Fibroblast of mammary gland (primary cell): ENCODE measurements at regions not wholly inside any gene's neighbourhood (a gene's known extent, or its start where the extent isn't known, plus 50 kb on each side); places are given as distances from the start of the nearest gene placed in this dataset.

ENCODE experiments used
- DNase-seq: peaks from one replicate; pipeline ENCODE4 v3.0.0-alpha.2; 2010; ENCODE audit warnings: low read depth
- H3K4me3 ChIP-seq: 2 replicates; pipeline ENCODE4 v1.5.1; 2011; ENCODE audit warnings: low read depth, mild to moderate bottlenecking, low read length, moderate library complexity; ENCODE audit not compliant: control insufficient read depth
- CTCF ChIP-seq: conservative IDR thresholded peaks from 2 replicates; pipeline ENCODE4 v1.5.1; 2011; ENCODE audit warnings: low read depth, low read length, inconsistent platforms; ENCODE audit not compliant: control insufficient read depth, insufficient read depth

GRCh38 chr9:78753039-78753438 is 456.1 kb downstream of the PSAT1 start:
- H3K4me3 ChIP-seq, result no peak overlapping the region
- no peak for TF ChIP-seq CTCF
- no peak for DNase-seq

- TF ChIP-seq CTCF, result no peak
- DNase-seq, result no peak
- H3K4me3 ChIP-seq, result no peak overlapping the region
Observed at GRCh38 chr9:78756813-78757510, 460.0 kb downstream of the PSAT1 start.

DNA sequence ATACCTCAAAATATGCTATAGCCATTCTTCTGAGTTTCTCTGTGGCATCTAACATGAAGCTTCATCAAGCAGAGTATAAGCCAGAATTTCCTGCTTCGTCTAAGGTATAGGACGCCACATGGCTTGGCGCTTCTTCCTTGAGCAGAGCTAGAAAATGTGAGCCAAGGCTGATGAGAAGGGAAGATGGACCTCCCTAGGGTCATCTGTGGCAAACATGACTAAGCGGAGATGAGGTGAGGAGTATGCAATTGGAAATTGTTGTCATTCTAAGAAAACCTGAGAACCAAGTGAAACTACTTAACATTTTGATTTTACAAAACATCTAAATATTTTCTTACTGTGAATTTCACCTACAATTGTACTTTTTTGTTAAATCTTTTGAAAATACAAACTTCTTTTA is 466.5 kb downstream of the PSAT1 start:
- DNase-seq, result no peak
- no peak overlapping the region for H3K4me3 ChIP-seq
- TF ChIP-seq CTCF, result no peak

- no peak overlapping the region for H3K4me3 ChIP-seq
- no peak for TF ChIP-seq CTCF
- no peak for DNase-seq
Observed at GRCh38 chr9:78765861-78766260, 468.9 kb downstream of the PSAT1 start.

GRCh38 chr9:78767490-78767889 is 470.6 kb downstream of the PSAT1 start:
- no peak overlapping the region for H3K4me3 ChIP-seq
- no peak for DNase-seq
- TF ChIP-seq CTCF, result no peak

- no peak for DNase-seq
- TF ChIP-seq CTCF, result no peak
- H3K4me3 ChIP-seq, result no peak overlapping the region
Observed at GRCh38 chr9:78769690-78770089, 472.8 kb downstream of the PSAT1 start.

GRCh38 chr9:78775211-78775610 is 478.3 kb downstream of the PSAT1 start:
- no peak for TF ChIP-seq CTCF
- H3K4me3 ChIP-seq, result no peak overlapping the region
- no peak for DNase-seq
